ENCODE measurements at regions not wholly inside any gene's neighbourhood (a gene's known extent, or its start where the extent isn't known, plus 50 kb on each side); places are given as distances from the start of the nearest gene placed in this dataset.
A peak's percentile ranks its signal among the peaks of the same experiment; 100 is the strongest.

DNA sequence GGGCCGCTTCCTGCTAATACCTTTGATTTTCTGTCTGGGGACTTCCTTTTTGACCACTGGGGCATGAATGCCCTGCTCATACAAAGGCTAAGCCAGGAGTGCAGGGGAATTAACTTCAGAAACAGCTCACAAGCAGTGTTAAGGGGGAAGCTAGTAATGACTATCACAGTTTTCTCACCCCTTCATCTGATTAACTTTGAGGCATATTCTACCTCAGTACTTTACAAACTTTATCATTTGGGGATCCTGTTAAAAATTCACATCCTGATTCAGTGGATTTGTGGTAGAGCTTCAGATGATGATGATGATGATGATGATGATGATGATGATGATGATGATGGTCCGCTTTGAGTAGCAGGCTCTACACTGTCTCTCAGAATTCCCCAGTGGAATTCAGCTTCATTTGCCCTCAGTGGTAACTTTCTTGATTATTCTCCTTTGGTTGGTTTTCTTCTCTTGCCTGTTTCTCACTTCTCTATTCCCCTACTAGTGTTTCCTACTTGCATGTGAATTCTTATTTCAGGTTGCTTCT, 78.4 kb upstream of the TMEM170B start:
- TF ChIP-seq, protein P1, sequence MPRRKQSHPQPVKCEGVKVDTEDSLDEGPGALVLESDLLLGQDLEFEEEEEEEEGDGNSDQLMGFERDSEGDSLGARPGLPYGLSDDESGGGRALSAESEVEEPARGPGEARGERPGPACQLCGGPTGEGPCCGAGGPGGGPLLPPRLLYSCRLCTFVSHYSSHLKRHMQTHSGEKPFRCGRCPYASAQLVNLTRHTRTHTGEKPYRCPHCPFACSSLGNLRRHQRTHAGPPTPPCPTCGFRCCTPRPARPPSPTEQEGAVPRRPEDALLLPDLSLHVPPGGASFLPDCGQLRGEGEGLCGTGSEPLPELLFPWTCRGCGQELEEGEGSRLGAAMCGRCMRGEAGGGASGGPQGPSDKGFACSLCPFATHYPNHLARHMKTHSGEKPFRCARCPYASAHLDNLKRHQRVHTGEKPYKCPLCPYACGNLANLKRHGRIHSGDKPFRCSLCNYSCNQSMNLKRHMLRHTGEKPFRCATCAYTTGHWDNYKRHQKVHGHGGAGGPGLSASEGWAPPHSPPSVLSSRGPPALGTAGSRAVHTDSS (tag by site-specific recombination; IDR thresholded peaks at IDR 0.05), result peak; percentile 95
- no peak for TF ChIP-seq ZNF133 (tag by site-specific recombination; IDR thresholded peaks at IDR 0.05)
- TF ChIP-seq MYNN (tag by site-specific recombination; IDR thresholded peaks at IDR 0.05; ENCODE audit: borderline replicate concordance), result no peak
- Histone ChIP-seq H3K27ac (ENCODE audit: extremely low read depth, low read depth, low read length) (no peak overlapping the region), H3K4me1 (ENCODE audit: control insufficient read depth, insufficient read depth, low read length) (no peaks in the 10 kb centered on the region; the same call in 1 of the 2 replicates), H3K36me3 (ENCODE audit: control insufficient read depth in 2 of 2, insufficient read depth in 1 of 2, low read length in 2 of 2) (no peaks in the 10 kb centered on the region), H3K9me3 (ENCODE audit: control insufficient read depth, insufficient read depth, low read depth, low read length) (no peaks in the 10 kb centered on the region), H3K4me3 (ENCODE audit: low read depth, low read length) (no peak overlapping the region)
- ChIA-PET CTCF (interaction anchor here (0.6 to 2.7 kb wide), 5 partner anchors 16 to 315 kb away, joined by 3 to 14 read pairs (median 4); no protein-coding TSS in a partner anchor), POLR2A (no interaction called here)

DNA sequence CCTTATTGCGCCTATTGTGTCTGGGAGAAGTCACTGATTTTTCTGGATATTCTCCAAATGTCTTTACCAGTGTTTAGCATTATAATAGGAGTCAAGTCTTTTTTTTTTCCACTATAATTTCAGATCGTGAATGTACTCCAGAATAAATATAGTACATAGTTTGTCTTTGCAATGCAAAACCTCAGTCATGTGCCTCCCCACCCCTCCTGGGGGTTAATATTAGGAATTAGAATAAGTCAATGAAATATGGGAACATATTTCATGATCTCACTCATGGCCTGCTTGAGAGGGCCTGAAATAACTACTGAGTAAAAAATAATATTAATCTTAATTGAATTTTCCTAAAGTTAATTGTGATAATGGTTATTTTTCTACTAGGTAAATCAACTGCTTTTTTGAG, 79.0 kb upstream of the TMEM170B start:
- Histone ChIP-seq H3K4me1 (ENCODE audit: control insufficient read depth, insufficient read depth, low read length) (no peaks in the 10 kb centered on the region; the same call in 1 of the 2 replicates), H3K4me3 (ENCODE audit: low read depth, low read length) (no peak overlapping the region), H3K27ac (ENCODE audit: extremely low read depth, low read depth, low read length) (no peak overlapping the region), H3K36me3 (ENCODE audit: control insufficient read depth in 2 of 2, insufficient read depth in 1 of 2, low read length in 2 of 2) (no peaks in the 10 kb centered on the region), H3K9me3 (ENCODE audit: control insufficient read depth, insufficient read depth, low read depth, low read length) (no peaks in the 10 kb centered on the region)
- POLR2A ChIA-PET, result no interaction called here
- CTCF ChIA-PET, result interaction anchor here (0.6 to 2.7 kb wide), 6 partner anchors 16 to 504 kb away, joined by 3 to 14 read pairs (median 3); no protein-coding TSS in a partner anchor
- TF ChIP-seq ZNF184 (tag by site-specific recombination; IDR thresholded peaks at IDR 0.05) (no peak), ZNF776 (tag by site-specific recombination; IDR thresholded peaks at IDR 0.05; ENCODE audit: borderline replicate concordance) (no peak), TCF7L2 (IDR thresholded peaks at IDR 0.05; ENCODE audit: borderline replicate concordance, low read depth, low read length) (no peak), REPIN1 (tag by site-specific recombination; IDR thresholded peaks at IDR 0.05; ENCODE audit: low read depth) (no peak), BCL11B (tag by site-specific recombination; IDR thresholded peaks at IDR 0.05; ENCODE audit: low read depth) (no peak), ZNF423 (tag by site-specific recombination; IDR thresholded peaks at IDR 0.05) (no peak), KLF1 (tag by site-specific recombination; IDR thresholded peaks at IDR 0.05) (no peak), KLF10 (tag by site-specific recombination; IDR thresholded peaks at IDR 0.05) (no peak), ZNF311 (tag by site-specific recombination; IDR thresholded peaks at IDR 0.05; ENCODE audit: borderline replicate concordance) (no peak), BCL11A (tag by site-specific recombination; IDR thresholded peaks at IDR 0.05; ENCODE audit: low read depth) (no peak), ZNF768 (tag by site-specific recombination; IDR thresholded peaks at IDR 0.05) (no peak), ZNF473 (tag by site-specific recombination; IDR thresholded peaks at IDR 0.05) (no peak), ZNF121 (tag by site-specific recombination; IDR thresholded peaks at IDR 0.05) (no peak), ZBTB48 (tag by site-specific recombination; IDR thresholded peaks at IDR 0.05) (no peak), ZNF24 (tag by site-specific recombination; IDR thresholded peaks at IDR 0.05) (no peak)
- TF ChIP-seq, protein P2, sequence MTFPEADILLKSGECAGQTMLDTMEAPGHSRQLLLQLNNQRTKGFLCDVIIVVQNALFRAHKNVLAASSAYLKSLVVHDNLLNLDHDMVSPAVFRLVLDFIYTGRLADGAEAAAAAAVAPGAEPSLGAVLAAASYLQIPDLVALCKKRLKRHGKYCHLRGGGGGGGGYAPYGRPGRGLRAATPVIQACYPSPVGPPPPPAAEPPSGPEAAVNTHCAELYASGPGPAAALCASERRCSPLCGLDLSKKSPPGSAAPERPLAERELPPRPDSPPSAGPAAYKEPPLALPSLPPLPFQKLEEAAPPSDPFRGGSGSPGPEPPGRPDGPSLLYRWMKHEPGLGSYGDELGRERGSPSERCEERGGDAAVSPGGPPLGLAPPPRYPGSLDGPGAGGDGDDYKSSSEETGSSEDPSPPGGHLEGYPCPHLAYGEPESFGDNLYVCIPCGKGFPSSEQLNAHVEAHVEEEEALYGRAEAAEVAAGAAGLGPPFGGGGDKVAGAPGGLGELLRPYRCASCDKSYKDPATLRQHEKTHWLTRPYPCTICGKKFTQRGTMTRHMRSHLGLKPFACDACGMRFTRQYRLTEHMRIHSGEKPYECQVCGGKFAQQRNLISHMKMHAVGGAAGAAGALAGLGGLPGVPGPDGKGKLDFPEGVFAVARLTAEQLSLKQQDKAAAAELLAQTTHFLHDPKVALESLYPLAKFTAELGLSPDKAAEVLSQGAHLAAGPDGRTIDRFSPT (tag by site-specific recombination; IDR thresholded peaks at IDR 0.05), result no peak
- TF ChIP-seq, protein P3, sequence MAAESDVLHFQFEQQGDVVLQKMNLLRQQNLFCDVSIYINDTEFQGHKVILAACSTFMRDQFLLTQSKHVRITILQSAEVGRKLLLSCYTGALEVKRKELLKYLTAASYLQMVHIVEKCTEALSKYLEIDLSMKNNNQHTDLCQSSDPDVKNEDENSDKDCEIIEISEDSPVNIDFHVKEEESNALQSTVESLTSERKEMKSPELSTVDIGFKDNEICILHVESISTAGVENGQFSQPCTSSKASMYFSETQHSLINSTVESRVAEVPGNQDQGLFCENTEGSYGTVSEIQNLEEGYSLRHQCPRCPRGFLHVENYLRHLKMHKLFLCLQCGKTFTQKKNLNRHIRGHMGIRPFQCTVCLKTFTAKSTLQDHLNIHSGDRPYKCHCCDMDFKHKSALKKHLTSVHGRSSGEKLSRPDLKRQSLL (tag by site-specific recombination; IDR thresholded peaks at IDR 0.05), result no peak
- TF ChIP-seq, protein P4, sequence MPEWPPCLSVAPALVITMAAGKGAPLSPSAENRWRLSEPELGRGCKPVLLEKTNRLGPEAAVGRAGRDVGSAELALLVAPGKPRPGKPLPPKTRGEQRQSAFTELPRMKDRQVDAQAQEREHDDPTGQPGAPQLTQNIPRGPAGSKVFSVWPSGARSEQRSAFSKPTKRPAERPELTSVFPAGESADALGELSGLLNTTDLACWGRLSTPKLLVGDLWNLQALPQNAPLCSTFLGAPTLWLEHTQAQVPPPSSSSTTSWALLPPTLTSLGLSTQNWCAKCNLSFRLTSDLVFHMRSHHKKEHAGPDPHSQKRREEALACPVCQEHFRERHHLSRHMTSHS (tag by site-specific recombination; IDR thresholded peaks at IDR 0.05), result no peak
- TF ChIP-seq, protein P5, sequence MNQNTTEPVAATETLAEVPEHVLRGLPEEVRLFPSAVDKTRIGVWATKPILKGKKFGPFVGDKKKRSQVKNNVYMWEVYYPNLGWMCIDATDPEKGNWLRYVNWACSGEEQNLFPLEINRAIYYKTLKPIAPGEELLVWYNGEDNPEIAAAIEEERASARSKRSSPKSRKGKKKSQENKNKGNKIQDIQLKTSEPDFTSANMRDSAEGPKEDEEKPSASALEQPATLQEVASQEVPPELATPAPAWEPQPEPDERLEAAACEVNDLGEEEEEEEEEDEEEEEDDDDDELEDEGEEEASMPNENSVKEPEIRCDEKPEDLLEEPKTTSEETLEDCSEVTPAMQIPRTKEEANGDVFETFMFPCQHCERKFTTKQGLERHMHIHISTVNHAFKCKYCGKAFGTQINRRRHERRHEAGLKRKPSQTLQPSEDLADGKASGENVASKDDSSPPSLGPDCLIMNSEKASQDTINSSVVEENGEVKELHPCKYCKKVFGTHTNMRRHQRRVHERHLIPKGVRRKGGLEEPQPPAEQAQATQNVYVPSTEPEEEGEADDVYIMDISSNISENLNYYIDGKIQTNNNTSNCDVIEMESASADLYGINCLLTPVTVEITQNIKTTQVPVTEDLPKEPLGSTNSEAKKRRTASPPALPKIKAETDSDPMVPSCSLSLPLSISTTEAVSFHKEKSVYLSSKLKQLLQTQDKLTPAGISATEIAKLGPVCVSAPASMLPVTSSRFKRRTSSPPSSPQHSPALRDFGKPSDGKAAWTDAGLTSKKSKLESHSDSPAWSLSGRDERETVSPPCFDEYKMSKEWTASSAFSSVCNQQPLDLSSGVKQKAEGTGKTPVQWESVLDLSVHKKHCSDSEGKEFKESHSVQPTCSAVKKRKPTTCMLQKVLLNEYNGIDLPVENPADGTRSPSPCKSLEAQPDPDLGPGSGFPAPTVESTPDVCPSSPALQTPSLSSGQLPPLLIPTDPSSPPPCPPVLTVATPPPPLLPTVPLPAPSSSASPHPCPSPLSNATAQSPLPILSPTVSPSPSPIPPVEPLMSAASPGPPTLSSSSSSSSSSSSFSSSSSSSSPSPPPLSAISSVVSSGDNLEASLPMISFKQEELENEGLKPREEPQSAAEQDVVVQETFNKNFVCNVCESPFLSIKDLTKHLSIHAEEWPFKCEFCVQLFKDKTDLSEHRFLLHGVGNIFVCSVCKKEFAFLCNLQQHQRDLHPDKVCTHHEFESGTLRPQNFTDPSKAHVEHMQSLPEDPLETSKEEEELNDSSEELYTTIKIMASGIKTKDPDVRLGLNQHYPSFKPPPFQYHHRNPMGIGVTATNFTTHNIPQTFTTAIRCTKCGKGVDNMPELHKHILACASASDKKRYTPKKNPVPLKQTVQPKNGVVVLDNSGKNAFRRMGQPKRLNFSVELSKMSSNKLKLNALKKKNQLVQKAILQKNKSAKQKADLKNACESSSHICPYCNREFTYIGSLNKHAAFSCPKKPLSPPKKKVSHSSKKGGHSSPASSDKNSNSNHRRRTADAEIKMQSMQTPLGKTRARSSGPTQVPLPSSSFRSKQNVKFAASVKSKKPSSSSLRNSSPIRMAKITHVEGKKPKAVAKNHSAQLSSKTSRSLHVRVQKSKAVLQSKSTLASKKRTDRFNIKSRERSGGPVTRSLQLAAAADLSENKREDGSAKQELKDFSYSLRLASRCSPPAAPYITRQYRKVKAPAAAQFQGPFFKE (tag by site-specific recombination; IDR thresholded peaks at IDR 0.05; ENCODE audit: borderline replicate concordance), result no peak
